ENCODE measurements at regions not wholly inside any gene's neighbourhood (a gene's known extent, or its start where the extent isn't known, plus 50 kb on each side); places are given as distances from the start of the nearest gene placed in this dataset.

- TF ChIP-seq NBN (conservative IDR thresholded peaks at IDR 0.05) (no peak), YEATS2 (CRISPR knock-in tag; IDR thresholded peaks at IDR 0.05; ENCODE audit: borderline replicate concordance) (no peak), SMAD1 (CRISPR knock-in tag; IDR thresholded peaks at IDR 0.05; ENCODE audit: borderline replicate concordance, low read depth) (no peak), HNF1B (CRISPR knock-in tag; IDR thresholded peaks at IDR 0.05) (no peak)
Observed at GRCh38 chr1:29747196-29747595, 510.9 kb downstream of the PTPRU start (continued).

- FAIRE-seq (no peak), DNase-seq (ENCODE audit: low spot score) (no peak), ATAC-seq (no peak)
- H3K27ac ChIP-seq (ENCODE audit: extremely low read length, insufficient read depth, low read length), result no peak overlapping the region
- H3K4me1 ChIP-seq (ENCODE audit: insufficient read depth, low read length), result no peaks in the 10 kb centered on the region
- no peaks in the 10 kb centered on the region; a peak in 1 of 5 replicates for H3K27me3 ChIP-seq (ENCODE audit: control insufficient read depth in 1 of 2, insufficient read depth in 2 of 2, low read length in 2 of 2)
- no peak for TF ChIP-seq ARNTL (CRISPR knock-in tag; IDR thresholded peaks at IDR 0.05)
- no peak for TF ChIP-seq ZNF496 (CRISPR knock-in tag; IDR thresholded peaks at IDR 0.05; ENCODE audit: insufficient replicate concordance)
- TF ChIP-seq ZNF879 (CRISPR knock-in tag; IDR thresholded peaks at IDR 0.05), result no peak
- no peak for TF ChIP-seq YEATS4 (CRISPR knock-in tag; IDR thresholded peaks at IDR 0.05; ENCODE audit: borderline replicate concordance)
- no peak for TF ChIP-seq ZNF510 (CRISPR knock-in tag; IDR thresholded peaks at IDR 0.05; ENCODE audit: low read depth)
- TF ChIP-seq GPBP1L1 (CRISPR knock-in tag; IDR thresholded peaks at IDR 0.05), result no peak
- no peak for TF ChIP-seq IRX3 (CRISPR knock-in tag; IDR thresholded peaks at IDR 0.05; ENCODE audit: borderline replicate concordance, low read depth)
- no peak for TF ChIP-seq FOXC1 (CRISPR knock-in tag; IDR thresholded peaks at IDR 0.05; ENCODE audit: borderline replicate concordance)
- TF ChIP-seq MIXL1 (CRISPR knock-in tag; IDR thresholded peaks at IDR 0.05), result no peak
- TF ChIP-seq GTF2F1 (IDR thresholded peaks at IDR 0.05; ENCODE audit: low read length), result no peak
- no peak for TF ChIP-seq PAF1 (CRISPR knock-in tag; IDR thresholded peaks at IDR 0.05)
- H3K79me2 ChIP-seq (ENCODE audit: insufficient read depth, low read length), result no peaks in the 10 kb centered on the region
- BruUV-seq (replicated peaks), result no TSS peak
- no peak overlapping the region for H3K4me3 ChIP-seq (replicated peaks in 1 of 3; ENCODE audit: insufficient read depth in 1 of 3, low read depth in 2 of 3, low read length in 3 of 3)
- ChIA-PET POLR2A (no interaction called here), CTCF (ENCODE audit: low intra/inter-chr PET ratio, low total read pairs) (no interaction called here)
- in situ Hi-C loops (cut with HindIII; ENCODE audit: extremely low pct_ligation_motif_present, low pct_unique_long_range_greater_than_20kb), result no loop called here
- no peak overlapping the region for H2AFZ ChIP-seq (ENCODE audit: low read length)
- H3K36me3 ChIP-seq (replicated peaks in 1 of 2; ENCODE audit: control insufficient read depth in 1 of 2, insufficient read depth in 2 of 2, low read length in 2 of 2), result no peaks in the 10 kb centered on the region
- no peaks in the 10 kb centered on the region for H4K20me1 ChIP-seq (ENCODE audit: insufficient read depth, low read length)
- no peak overlapping the region for H3K9ac ChIP-seq (ENCODE audit: insufficient read depth, low read depth, low read length)
- H3K4me2 ChIP-seq (ENCODE audit: low read depth, low read length), result no peak overlapping the region
- intact Hi-C loops (cut with micrococcal nuclease; ENCODE audit: unreplicated experiment), result no loop called here
- H3K9me3 ChIP-seq (ENCODE audit: low read length), result no peaks in the 10 kb centered on the region
- 30% methylated on average over 3 of the region's 5 CpGs for WGBS (ENCODE audit: low lambda C conversion rate)
Observed at GRCh38 chr1:29746076-29746665, 509.8 kb downstream of the PTPRU start.
